ENCODE measurements at regions not wholly inside any gene's neighbourhood (a gene's known extent, or its start where the extent isn't known, plus 50 kb on each side); places are given as distances from the start of the nearest gene placed in this dataset.

- peaks cover 9% of the 10 kb centered on the region for H3K4me1 Mint-ChIP-seq (ENCODE audit: low read depth)
- TF ChIP-seq CTCF (IDR thresholded peaks at IDR 0.05) = no peak
- ChIA-PET CTCF (interaction anchor here (1.0 to 1.8 kb wide), 3 partner anchors 13 to 95 kb away, joined by 3 to 7 read pairs (median 4); no protein-coding TSS in a partner anchor), POLR2A (interaction anchor here (1.0 to 1.9 kb wide), 4 partner anchors 9 to 13 kb away, joined by 3 to 6 read pairs (median 4); no protein-coding TSS in a partner anchor)
- H3K9me3 Mint-ChIP-seq = no peaks in the 10 kb centered on the region
- peaks cover 28% of the 10 kb centered on the region for H3K27me3 Mint-ChIP-seq
- H3K4me3 Mint-ChIP-seq = no peak overlapping the region
- no peak overlapping the region for H3K27ac Mint-ChIP-seq
- H3K36me3 Mint-ChIP-seq (ENCODE audit: low read depth) = no peaks in the 10 kb centered on the region
- DNase-seq (no peak), ATAC-seq (no peak)
- intact Hi-C loops (cut with micrococcal nuclease) = no loop called here
Observed at GRCh38 chr22:46026899-46027210, 49.9 kb upstream of the WNT7B start.

GRCh38 chr22:46027211-46028105 lies 50.5 kb upstream of the WNT7B start:
- no peak overlapping the region for H3K4me3 Mint-ChIP-seq
- intact Hi-C loops (cut with micrococcal nuclease) = no loop called here
- no peaks in the 10 kb centered on the region for H3K9me3 Mint-ChIP-seq
- H3K4me1 Mint-ChIP-seq (ENCODE audit: low read depth) = peaks cover 9% of the 10 kb centered on the region
- ChIA-PET POLR2A (interaction anchor here (1.0 to 1.9 kb wide), 7 partner anchors 9 to 21 kb away, joined by 3 to 7 read pairs (median 3); no protein-coding TSS in a partner anchor), CTCF (interaction anchor here (1.0 to 1.2 kb wide), 5 partner anchors 9 to 94 kb away, joined by 3 to 4 read pairs (median 3); no protein-coding TSS in a partner anchor)
- H3K27ac Mint-ChIP-seq = no peak overlapping the region
- TF ChIP-seq CTCF (IDR thresholded peaks at IDR 0.05) = no peak
- H3K36me3 Mint-ChIP-seq (ENCODE audit: low read depth) = no peaks in the 10 kb centered on the region
- ATAC-seq (no peak), DNase-seq (no peak)
- H3K27me3 Mint-ChIP-seq = peaks cover 28% of the 10 kb centered on the region

- DNase-seq (no peak), ATAC-seq (no peak)
- ChIA-PET POLR2A (interaction anchor here (1.0 to 1.4 kb wide), 3 partner anchors 14 to 22 kb away, joined by 3 to 7 read pairs (median 3); no protein-coding TSS in a partner anchor), CTCF (interaction anchor here (1.1 to 1.2 kb wide), 3 partner anchors 8 to 22 kb away, joined by 3 to 4 read pairs (median 3); no protein-coding TSS in a partner anchor)
- Mint-ChIP-seq H3K27me3 (peaks cover 28% of the 10 kb centered on the region), H3K9me3 (no peaks in the 10 kb centered on the region), H3K27ac (no peak overlapping the region), H3K4me1 (ENCODE audit: low read depth) (peaks cover 9% of the 10 kb centered on the region), H3K4me3 (no peak overlapping the region), H3K36me3 (ENCODE audit: low read depth) (no peaks in the 10 kb centered on the region)
- TF ChIP-seq CTCF (IDR thresholded peaks at IDR 0.05) = no peak
- intact Hi-C loops (cut with micrococcal nuclease) = no loop called here
Observed at GRCh38 chr22:46028106-46028991, 51.4 kb upstream of the WNT7B start.

- POLR2A ChIA-PET = interaction anchor here (1.4 kb wide), 1 partner anchor 15 kb away, joined by 7 read pairs; no protein-coding TSS in a partner anchor
Observed at GRCh38 chr22:46029036-46029435, 52.1 kb upstream of the WNT7B start.

More at GRCh38 chr22:46029036-46029435, 52.1 kb upstream of the WNT7B start:
- Mint-ChIP-seq H3K36me3 (ENCODE audit: low read depth) (no peaks in the 10 kb centered on the region), H3K27ac (no peak overlapping the region), H3K9me3 (no peaks in the 10 kb centered on the region), H3K4me1 (ENCODE audit: low read depth) (peaks cover 9% of the 10 kb centered on the region), H3K27me3 (peaks cover 28% of the 10 kb centered on the region), H3K4me3 (no peak overlapping the region)
- DNase-seq = no peak
- intact Hi-C loops (cut with micrococcal nuclease) = no loop called here
- no peak for TF ChIP-seq CTCF (IDR thresholded peaks at IDR 0.05)
- CTCF ChIA-PET = interaction anchor here (1.0 to 1.2 kb wide), 2 partner anchors 7 to 23 kb away, joined by 3 read pairs; no protein-coding TSS in a partner anchor
- no peak for ATAC-seq
